Stomach (tissue), 8 donors: ENCODE measurements at regions not wholly inside any gene's neighbourhood (a gene's known extent, or its start where the extent isn't known, plus 50 kb on each side); places are given as distances from the start of the nearest gene placed in this dataset.

Experiments used
- DNase-seq, 2 donors: peaks; one replicate each; pipeline versions ENCODE4 v3.0.0 to v3.0.0-alpha.2; 2013 to 2019
- H3K27ac ChIP-seq, 5 donors: fragments of 200-600 bp in 4 of 5; sonication (generic) in 4 of 5; one replicate each; pipeline ENCODE4 v1.5.1; 2013 to 2019; ENCODE audit warnings: mild to moderate bottlenecking in 1 of 5, moderate library complexity in 1 of 5
- H3K27me3 ChIP-seq, 3 donors: fragments of 200-600 bp; sonication (generic); one replicate each; pipeline ENCODE4 v1.5.1; 2017 to 2019; ENCODE audit warnings: mixed run types in 1 of 3
- H3K36me3 ChIP-seq, 4 donors: fragments of 200-600 bp; sonication (generic); 1 replicate in 3 of 4; 2 replicates in 1 of 4; pipeline ENCODE4 v1.5.1; 2016 to 2019
- H3K4me1 ChIP-seq, 4 donors: fragments of 200-600 bp; sonication (generic); one replicate each; pipeline ENCODE4 v1.5.1; 2016 to 2019
- H3K4me3 ChIP-seq, 4 donors: fragments of 200-600 bp; sonication (generic) in 3 of 4; one replicate each; pipeline ENCODE4 v1.5.1; 2016 to 2019; ENCODE audit warnings: mild to moderate bottlenecking in 1 of 4
- H3K9me3 ChIP-seq, 4 donors: fragments of 200-600 bp; sonication (generic); one replicate each; pipeline ENCODE4 v1.5.1; 2016 to 2019
- EP300 ChIP-seq: sonication (generic); formaldehyde crosslinking; IDR thresholded peaks from one replicate; pipeline ENCODE4 v1.6.1; 2017; ENCODE audit warnings: antibody characterized with exemption
- POLR2A ChIP-seq, 4 donors: fragments of 450-650 bp; IDR thresholded peaks; one replicate each; pipeline ENCODE4 v1.6.1; 2016; ENCODE audit warnings: antibody characterized with exemption in 4 of 4, control low read depth in 2 of 4, mild to moderate bottlenecking in 1 of 4, moderate library complexity in 1 of 4
- POLR2AphosphoS5 ChIP-seq, 3 donors: sonication (generic); formaldehyde crosslinking; IDR thresholded peaks; one replicate each; pipeline ENCODE4 v1.6.1; 2016; ENCODE audit warnings: antibody characterized with exemption in 3 of 3
- WGBS, 5 donors: extraction: QIAGEN DNeasy Blood & Tissue Kit in 3 of 5; methylation state at CpG; one replicate each; pipeline versions ENCODE4 v1.1.5 to v1.1.7; 2013 to 2018; 5-methylcytosine and 5-hydroxymethylcytosine counted together
- intact Hi-C: fragments of 100-400 bp; cut with DNase I; formaldehyde crosslinking; loops from one replicate; pipeline ENCODE4 v1.15.1; 2023; ENCODE audit warnings: low total_unique reads
- TF ChIP-seq, protein P1 (sequence below), 7 experiments: fragments of 450-650 bp in 4 of 7; fragments of 200-600 bp in 3 of 7; sonication (generic) in 3 of 7; IDR thresholded peaks; one replicate each; pipeline ENCODE4 v1.5.1; 2016 to 2019; ENCODE audit warnings: antibody characterized with exemption in 7 of 7, control low read depth in 2 of 7, mild to moderate bottlenecking in 1 of 7
- donor health status: healthy with polysubstance abuse.
- donor health status: Bipolar disorder and iron deficiency.
- donor health status: healthy.

- Histone ChIP-seq H3K27ac (peak overlapping the region in 1 of 5 donors; percentile 65), H3K4me1 (peaks cover 0 to 15% (median 4%) of the 10 kb centered on the region in 4 donors), H3K36me3 (no peaks in the 10 kb centered on the region), H3K9me3 (no peaks in the 10 kb centered on the region), H3K4me3 (peak overlapping the region in 3 of 4 donors; percentile 5 to 30 (median 25)), H3K27me3 (peaks cover 0 to 68% (median 8%) of the 10 kb centered on the region in 3 donors)
- no peak for DNase-seq
- intact Hi-C loops: no loop called here
- 53 to 67% (median 61%) methylated on average over 12 of the region's 12 CpGs for WGBS, 5 donors
- TF ChIP-seq EP300: no peak
- TF ChIP-seq POLR2A (IDR thresholded peaks at IDR 0.05): no peak
Measured at GRCh38 chr19:30692879-30693503, 320.8 kb downstream of the ZNF536 start.

GRCh38 chr19:30692181-30692811, 320.1 kb downstream of the ZNF536 start:
- peak in 1 of 2 donors; percentile 42 for DNase-seq
- Histone ChIP-seq H3K9me3 (no peaks in the 10 kb centered on the region), H3K4me1 (peaks cover 0 to 15% (median 6%) of the 10 kb centered on the region in 4 donors), H3K36me3 (no peaks in the 10 kb centered on the region), H3K27me3 (peaks cover 0 to 71% (median 8%) of the 10 kb centered on the region in 3 donors), H3K27ac (peak overlapping the region in 1 of 5 donors; percentile 65), H3K4me3 (peak overlapping the region in 3 of 4 donors; percentile 5 to 30 (median 25))
- WGBS, 5 donors: 28 to 44% (median 42%) methylated on average over 21 of the region's 21 CpGs
- TF ChIP-seq, protein P1, sequence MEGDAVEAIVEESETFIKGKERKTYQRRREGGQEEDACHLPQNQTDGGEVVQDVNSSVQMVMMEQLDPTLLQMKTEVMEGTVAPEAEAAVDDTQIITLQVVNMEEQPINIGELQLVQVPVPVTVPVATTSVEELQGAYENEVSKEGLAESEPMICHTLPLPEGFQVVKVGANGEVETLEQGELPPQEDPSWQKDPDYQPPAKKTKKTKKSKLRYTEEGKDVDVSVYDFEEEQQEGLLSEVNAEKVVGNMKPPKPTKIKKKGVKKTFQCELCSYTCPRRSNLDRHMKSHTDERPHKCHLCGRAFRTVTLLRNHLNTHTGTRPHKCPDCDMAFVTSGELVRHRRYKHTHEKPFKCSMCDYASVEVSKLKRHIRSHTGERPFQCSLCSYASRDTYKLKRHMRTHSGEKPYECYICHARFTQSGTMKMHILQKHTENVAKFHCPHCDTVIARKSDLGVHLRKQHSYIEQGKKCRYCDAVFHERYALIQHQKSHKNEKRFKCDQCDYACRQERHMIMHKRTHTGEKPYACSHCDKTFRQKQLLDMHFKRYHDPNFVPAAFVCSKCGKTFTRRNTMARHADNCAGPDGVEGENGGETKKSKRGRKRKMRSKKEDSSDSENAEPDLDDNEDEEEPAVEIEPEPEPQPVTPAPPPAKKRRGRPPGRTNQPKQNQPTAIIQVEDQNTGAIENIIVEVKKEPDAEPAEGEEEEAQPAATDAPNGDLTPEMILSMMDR (IDR thresholded peaks at IDR 0.05): no peak
- no peak for TF ChIP-seq EP300
- no peak for TF ChIP-seq POLR2A (IDR thresholded peaks at IDR 0.05)
- no peak for TF ChIP-seq POLR2AphosphoS5 (IDR thresholded peaks at IDR 0.05)
- intact Hi-C loops: no loop called here

- Histone ChIP-seq H3K9me3 (no peaks in the 10 kb centered on the region), H3K27me3 (peaks cover 0 to 75% (median 8%) of the 10 kb centered on the region in 3 donors), H3K4me1 (peaks cover 0 to 16% (median 7%) of the 10 kb centered on the region in 4 donors), H3K36me3 (no peaks in the 10 kb centered on the region), H3K27ac (peak overlapping the region in 1 of 5 donors; percentile 10), H3K4me3 (peak overlapping the region in 1 of 4 donors; percentile 30)
- DNase-seq: no peak
- intact Hi-C loops: no loop called here
- TF ChIP-seq EP300: no peak
- no peak for TF ChIP-seq POLR2AphosphoS5 (IDR thresholded peaks at IDR 0.05)
- TF ChIP-seq POLR2A (IDR thresholded peaks at IDR 0.05): no peak
- TF ChIP-seq, protein P1 (IDR thresholded peaks at IDR 0.05): no peak
- 36 to 48% (median 41%) methylated on average over 10 of the region's 10 CpGs for WGBS, 5 donors
Measured at GRCh38 chr19:30691819-30692166, 319.6 kb downstream of the ZNF536 start.

DNA sequence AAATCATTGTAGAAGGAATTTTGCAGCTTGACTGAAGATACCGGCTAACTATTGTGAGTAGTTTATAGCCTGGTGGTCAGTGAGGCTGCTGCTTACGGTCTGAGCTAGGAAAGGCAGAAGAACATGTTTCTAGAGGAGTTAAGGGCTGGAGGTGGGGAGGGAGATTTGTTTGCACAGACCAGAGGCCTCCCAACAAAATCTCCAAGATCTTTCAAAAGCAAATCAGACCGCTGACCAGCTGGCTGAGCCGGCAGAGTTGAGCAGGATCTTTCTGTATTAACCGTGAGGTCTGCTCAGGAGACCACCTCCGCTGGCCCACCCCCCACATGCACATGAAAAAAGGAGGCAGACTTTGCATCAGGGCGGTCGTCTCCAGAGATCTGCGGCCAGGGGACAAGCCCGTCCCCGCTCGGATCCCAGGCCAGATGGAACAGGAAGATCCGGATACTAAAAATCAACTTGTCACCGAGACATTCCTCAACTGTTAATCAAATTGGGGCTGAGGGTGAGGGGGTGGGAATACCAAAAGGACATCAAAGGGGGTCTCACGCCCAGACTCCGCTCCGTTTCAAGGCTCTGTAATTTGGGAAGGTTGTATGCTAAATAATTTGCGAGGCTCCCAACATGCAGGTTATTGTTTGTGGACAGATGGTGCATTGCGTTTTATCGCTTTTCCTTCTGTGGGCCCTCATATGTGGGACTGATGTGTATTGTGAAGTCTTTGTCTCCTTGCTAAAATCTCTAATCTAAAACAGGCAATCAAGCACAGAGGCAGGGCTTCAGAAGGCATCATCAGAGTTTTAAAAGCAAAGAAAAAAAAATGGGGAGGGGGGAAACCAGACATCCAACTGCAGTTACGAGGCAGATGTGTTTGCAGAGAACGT, 319.0 kb downstream of the ZNF536 start:
- peak overlapping the region in 1 of 5 donors; percentile 10 for H3K27ac ChIP-seq
- intact Hi-C loops: no loop called here
- DNase-seq: no peak
- no peak for TF ChIP-seq POLR2A (IDR thresholded peaks at IDR 0.05)
- TF ChIP-seq, protein P1 (IDR thresholded peaks at IDR 0.05): no peak
- no peak for TF ChIP-seq EP300
- no peak for TF ChIP-seq POLR2AphosphoS5 (IDR thresholded peaks at IDR 0.05)
- no peak overlapping the region for H3K4me3 ChIP-seq
- no peaks in the 10 kb centered on the region for H3K9me3 ChIP-seq
- H3K4me1 ChIP-seq: peaks cover 0 to 22% (median 9%) of the 10 kb centered on the region in 4 donors
- 21 to 42% (median 35%) methylated on average over 21 to 22 of the region's 22 CpGs for WGBS, 5 donors
- peaks cover 0 to 80% (median 12%) of the 10 kb centered on the region in 3 donors for H3K27me3 ChIP-seq
- H3K36me3 ChIP-seq: no peaks in the 10 kb centered on the region
